ENCODE measurements at regions not wholly inside any gene's neighbourhood (a gene's known extent, or its start where the extent isn't known, plus 50 kb on each side); places are given as distances from the start of the nearest gene placed in this dataset.

DNA sequence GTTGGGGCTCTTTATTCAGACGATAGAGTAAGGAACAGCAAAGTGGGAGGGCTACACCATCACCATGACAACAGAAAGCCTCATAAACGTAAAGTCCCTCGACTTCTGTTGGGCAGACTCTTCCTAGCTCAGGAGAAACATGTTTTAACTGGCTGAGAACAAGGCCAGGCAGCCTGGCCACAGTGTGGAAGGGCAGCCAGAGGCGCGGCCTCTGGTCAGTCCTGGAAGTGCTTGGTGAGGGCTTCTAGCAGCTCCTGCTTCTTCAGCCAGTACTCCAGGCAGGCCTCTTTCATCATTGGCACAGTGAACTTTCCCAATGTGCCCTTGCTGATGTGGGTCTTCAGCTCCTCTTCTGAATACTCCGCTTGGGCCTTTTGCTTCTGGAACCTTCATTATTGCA is 690.9 kb downstream of the PCDH19 start:
- no peak for DNase-seq (ENCODE audit: low spot score)
- no peak for ATAC-seq

DNA sequence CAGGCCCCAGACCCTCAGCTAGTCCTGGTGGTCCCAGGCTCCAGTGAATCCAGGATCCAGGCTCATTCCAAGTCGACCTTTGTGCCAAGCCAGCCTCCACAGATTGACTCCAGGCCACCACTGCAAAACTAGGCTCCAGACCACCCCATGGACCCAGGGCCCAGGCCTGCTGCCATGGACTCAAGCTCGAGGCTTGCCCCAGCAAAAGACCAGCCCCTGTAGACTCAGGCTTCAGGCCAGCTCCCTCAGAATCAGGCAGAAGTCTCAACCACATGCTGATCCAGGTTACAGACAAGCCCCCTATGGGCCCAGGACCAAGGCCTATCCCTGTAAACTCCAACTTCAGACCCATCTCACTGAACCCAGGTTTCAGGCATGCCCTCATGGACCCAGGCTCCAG is 692.4 kb downstream of the PCDH19 start:
- ATAC-seq (no peak), DNase-seq (ENCODE audit: low spot score) (no peak)

GRCh38 chrX:99705701-99706100 is 704.4 kb downstream of the PCDH19 start:
- no peak for ATAC-seq
- DNase-seq (ENCODE audit: low spot score), result no peak

GRCh38 chrX:99703473-99703872 is 706.6 kb downstream of the PCDH19 start:
- no peak for ATAC-seq
- no peak for DNase-seq (ENCODE audit: low spot score)

DNA sequence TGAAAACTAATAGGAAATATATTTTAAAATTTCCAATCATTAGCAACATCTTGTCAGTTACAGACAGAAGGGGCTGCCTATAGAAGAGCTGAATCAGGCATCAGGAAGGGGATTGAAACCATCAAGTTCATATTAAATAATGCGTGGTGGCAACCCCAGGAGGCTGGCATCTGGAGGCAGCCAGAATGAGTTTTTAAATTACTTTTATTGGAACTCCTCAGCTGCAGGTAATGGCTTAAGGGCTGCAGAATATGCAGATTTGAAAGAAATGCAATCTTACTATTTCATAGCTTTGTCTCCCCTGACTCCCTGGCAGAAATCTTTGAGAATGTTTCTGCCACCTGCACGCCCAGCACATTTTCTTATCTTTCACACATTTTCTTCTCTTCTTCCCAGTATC is 711.6 kb downstream of the PCDH19 start:
- ATAC-seq (no peak), DNase-seq (ENCODE audit: low spot score) (no peak)

- DNase-seq (ENCODE audit: low spot score) (no peak), ATAC-seq (no peak)
Observed at GRCh38 chrX:99663136-99663535, 746.9 kb downstream of the PCDH19 start.

DNA sequence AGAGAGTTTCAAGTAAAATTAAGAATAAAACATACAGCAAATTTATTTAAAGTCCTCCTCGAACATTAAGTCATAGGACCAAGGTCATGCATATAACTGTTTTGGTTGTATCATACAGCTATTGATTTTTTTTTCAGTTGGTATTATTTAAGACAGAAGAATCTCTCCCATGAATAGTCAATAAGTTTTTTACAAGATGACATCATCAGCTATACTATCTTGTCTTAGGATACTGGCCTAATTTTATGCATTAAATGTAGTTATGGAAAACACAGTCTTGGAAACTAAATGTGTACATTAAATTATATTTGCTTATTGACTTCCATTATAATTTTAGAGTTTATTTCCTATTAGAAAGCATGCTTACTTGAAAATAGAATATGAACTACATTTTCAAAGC is 755.9 kb downstream of the PCDH19 start:
- no peak for ATAC-seq

DNA sequence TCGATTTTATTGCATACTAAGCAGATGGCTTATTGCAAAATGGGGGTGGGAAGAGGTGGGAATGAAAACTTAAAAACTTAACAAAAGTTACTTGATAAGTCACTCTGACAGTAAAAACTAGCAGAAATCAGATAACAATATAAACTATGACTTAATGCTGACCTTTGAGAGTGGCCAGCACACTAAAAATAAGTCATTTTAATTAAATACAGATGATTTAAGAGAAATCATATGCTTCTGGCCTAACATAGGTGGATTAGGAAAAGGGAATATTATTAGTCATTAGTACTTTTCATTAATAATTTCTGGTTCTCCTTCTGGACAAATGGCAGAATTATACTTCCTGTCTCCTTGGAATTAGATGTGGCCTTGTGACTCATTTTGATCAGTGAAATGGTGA is 756.7 kb downstream of the PCDH19 start:
- DNase-seq (ENCODE audit: low spot score) (no peak), ATAC-seq (no peak)

More for the DNA sequence above, 755.9 kb downstream of the PCDH19 start:
- DNase-seq (ENCODE audit: low spot score), result no peak

DNA sequence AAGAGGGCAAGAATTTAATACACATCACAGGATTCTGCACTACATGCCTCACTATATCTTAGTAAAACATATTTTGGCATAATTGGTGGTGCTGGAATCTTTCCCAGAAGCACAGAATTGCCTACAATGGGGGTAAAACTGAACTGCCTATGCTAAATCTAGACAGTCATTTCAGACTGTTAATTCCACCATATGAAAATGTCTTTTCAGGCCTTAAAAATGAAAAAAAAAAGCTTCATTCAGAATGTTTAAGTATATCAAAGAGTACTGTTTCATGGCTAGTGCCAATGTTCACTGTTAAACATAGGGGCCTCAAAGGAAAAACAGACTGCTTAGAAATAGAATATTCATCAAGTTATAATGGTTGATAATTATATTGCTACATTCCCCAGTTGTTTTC is 797.0 kb downstream of the PCDH19 start:
- DNase-seq (ENCODE audit: low spot score), result no peak
- ATAC-seq, result no peak

DNA sequence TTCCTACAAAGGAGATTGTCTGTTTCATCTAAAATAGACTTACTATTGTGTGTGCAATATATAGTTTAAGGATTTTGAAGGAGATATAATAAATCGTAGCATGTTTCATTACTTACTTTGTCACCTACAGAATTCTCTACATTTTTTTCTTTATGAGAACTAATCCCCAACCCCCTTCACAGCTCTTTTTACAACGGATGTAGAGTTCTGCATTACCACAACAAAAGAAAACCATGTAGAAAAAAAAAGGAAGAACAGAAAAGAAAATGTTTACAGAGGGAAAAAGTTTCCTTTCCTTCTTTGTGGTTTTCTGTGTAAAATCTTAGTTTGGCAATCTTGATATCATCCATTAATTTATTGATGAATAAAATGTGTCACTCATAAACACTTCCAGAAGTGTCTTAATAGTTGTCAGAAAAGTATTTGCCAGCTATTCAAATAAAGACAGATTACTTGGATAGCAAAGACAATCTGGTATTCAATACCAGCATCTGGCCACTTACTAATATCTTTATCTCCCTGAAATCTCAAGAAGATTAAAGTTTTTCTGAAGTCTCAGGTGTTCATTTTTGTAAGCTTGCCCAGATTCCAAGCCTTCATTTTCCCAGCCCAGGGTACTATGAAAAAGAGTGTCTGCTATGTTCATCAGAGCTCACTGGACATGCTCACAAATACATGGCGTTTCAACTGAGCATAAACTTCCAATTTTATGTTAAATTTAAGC is 806.8 kb downstream of the PCDH19 start:
- no peak for DNase-seq (ENCODE audit: low spot score)

DNA sequence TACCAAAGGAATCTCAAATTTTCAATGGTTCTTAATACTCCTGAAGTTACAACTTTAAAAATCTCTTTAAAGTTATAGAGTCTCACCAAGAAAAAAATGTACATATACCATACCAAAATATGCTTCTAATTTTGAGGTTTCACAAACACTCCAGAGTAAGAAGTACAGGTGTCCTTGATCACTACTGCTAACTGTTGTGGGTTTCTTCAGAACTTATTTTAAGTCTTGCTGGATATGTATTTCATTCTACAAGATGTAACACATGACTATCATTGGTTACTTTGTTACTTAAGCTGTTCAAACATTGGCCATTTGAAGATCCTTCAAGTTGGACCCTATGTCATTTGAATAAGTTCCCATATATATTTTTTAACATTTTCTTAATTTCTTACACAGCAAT is 808.0 kb downstream of the PCDH19 start:
- ATAC-seq (no peak), DNase-seq (ENCODE audit: low spot score) (no peak)

More for the DNA sequence above, 806.8 kb downstream of the PCDH19 start:
- ATAC-seq, result no peak

DNA sequence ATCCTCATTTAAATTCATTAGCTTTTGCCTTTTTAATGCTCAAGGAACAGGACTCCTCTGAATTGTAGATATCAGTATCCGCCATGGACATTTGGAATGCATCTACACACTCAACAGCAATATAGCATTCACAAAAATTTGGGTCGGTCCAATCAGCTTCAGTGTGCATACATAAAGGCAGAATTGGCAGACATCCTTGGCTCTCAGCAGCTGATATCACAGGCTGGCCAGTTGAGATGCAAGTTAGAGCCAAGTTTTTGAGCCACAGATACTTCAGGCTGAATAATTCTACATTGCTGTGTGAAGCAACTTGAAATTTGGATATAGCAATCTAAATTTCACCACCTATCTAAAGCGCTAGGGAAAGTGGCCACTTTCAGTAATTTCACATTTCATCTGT is 821.1 kb downstream of the PCDH19 start:
- ATAC-seq (no peak), DNase-seq (ENCODE audit: low spot score) (no peak)

DNA sequence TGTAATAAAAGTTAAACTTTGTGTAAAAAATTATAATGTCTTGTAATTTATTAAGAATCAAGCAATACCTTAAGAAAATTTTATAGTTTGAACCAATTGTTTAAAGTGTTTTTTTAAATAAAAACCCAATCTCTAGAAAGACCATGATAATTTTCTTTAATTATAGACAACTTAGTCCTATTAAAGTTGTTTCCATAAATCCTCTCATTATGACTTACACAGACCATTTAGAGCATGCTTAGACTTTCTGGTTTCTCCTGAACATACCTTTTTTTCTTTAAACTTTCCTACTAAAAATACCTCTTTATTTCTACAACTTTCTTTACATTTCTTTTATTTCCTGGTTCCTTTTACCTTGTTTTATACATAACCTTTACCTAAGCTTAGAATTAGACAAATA is 837.4 kb downstream of the PCDH19 start:
- DNase-seq (ENCODE audit: low spot score) (no peak), ATAC-seq (no peak)

DNA sequence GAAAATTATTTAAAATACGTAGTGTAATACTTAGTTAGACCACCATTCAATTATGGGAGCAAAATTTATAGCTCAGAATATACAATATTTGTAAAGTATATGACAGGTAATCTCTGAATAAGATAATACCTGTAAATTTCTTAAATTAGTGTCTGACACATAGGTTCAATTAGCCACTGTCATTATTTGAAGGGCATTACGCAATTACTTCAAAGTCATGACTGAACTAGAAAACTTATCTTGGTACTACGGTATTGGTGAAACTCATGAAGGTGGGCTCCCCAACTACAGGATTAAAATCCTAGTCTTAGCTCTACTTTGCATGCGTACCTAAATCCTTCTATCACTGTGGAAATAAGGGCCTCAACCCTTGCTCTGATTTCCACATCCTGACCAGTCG is 860.7 kb downstream of the PCDH19 start:
- ATAC-seq (no peak), DNase-seq (ENCODE audit: low spot score) (no peak)

DNA sequence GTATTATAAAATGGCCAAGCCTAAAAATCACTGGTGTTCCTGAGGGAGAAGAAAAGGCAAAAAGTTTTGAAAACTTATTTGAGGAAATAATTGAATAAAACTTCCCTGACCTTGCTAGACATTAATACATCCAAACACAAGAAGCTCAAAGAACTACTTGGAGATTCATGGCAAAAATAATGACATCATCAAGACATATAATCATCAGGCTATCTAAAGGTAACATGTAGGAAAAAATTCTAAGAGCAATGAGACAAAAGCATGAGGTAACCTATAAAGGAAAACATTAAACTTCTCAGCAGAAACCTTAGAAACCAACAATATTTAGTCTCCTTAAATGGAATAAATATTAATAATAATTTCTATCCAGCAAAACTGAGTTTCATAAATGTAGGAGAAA is 887.6 kb downstream of the PCDH19 start:
- no peak for ATAC-seq
- DNase-seq (ENCODE audit: low spot score), result no peak

DNA sequence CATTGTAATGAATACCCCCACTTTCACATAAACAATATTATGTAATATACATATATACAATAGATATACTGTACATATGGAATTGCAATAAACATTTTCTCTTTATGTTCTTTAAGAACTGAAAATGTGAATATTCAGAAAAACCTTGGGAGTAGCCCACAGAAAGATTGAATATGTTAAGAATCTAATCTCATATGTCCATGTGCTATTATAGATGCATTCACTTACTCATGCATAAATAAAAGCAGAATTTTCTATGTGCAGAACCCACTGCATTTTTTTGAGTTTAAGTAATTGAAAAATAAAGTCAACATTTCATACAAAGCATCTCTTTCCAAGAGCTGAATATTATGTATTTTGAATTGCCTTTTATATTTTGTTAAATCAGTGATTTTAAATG is 902.3 kb downstream of the PCDH19 start:
- no peak for ATAC-seq
- DNase-seq (ENCODE audit: low spot score), result no peak

GRCh38 chrX:99495453-99495852 is 914.6 kb downstream of the PCDH19 start:
- ATAC-seq, result no peak
- no peak for DNase-seq (ENCODE audit: low spot score)

GRCh38 chrX:99494668-99495067 is 915.4 kb downstream of the PCDH19 start:
- DNase-seq (ENCODE audit: low spot score) (no peak), ATAC-seq (no peak)

DNA sequence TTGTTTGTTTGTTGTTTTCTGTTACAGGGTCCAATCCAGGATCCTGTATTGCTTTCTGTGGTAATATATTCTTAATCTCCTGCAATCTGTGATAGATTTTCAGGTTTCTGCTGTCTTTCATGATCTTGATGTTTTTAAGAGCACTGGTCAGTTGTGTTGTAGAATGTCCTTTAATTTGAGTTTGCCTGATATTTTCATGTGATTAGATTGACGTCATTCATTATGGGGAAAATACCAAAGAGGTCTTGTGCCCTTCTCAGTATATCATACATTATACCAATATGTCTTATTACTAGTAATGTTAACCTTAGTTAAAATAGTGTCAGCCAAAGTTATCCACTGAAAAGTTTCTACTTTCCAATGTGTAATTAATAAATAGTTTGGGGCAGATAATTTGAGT is 929.3 kb downstream of the PCDH19 start:
- ATAC-seq (no peak), DNase-seq (ENCODE audit: low spot score) (no peak)

DNA sequence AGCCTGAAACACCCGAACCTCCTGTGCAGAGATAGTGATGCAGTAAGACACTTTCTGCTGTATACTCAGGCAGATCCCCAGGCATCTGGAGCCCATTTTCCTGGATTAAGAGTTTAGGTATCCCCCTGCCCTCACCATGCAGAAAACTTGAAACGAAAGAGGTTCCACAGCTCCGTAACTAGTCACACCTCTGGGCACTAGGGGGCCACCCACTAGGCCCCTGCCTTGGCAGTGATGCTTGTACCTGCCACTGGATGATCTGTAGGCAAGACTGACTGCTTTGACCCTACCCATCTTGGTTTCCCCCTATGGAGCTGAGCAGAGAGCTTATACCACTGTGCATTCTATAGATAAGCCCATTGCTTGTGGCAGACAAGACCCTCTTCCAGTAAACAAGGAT is 940.6 kb downstream of the PCDH19 start:
- ATAC-seq (no peak), DNase-seq (ENCODE audit: low spot score) (no peak)

GRCh38 chrX:99468993-99469392 is 941.1 kb downstream of the PCDH19 start:
- DNase-seq (ENCODE audit: low spot score) (no peak), ATAC-seq (no peak)

GRCh38 chrX:99461223-99461622 is 948.9 kb downstream of the PCDH19 start:
- DNase-seq (ENCODE audit: low spot score), result no peak
- no peak for ATAC-seq

GRCh38 chrX:99445336-99445735 is 964.7 kb downstream of the PCDH19 start:
- DNase-seq (ENCODE audit: low spot score) (no peak), ATAC-seq (no peak)
